Stimulated activated naive CD8-positive, alpha-beta T cell treated with anti-CD3 and anti-CD28 coated beads, Interleukin-15, amount 100 ng/mL, for 72 hours (primary cell): ENCODE measurements at regions not wholly inside any gene's neighbourhood (a gene's known extent, or its start where the extent isn't known, plus 50 kb on each side); places are given as distances from the start of the nearest gene placed in this dataset.

Experiments used
- ATAC-seq: fragments of 150-1000 bp; cut with Tn5 transposase; 2 replicates; pipeline ENCODE4 v1.10.0; 2021; ENCODE audit warnings: mild to moderate bottlenecking, moderate library complexity
- DNase-seq, 2 donors: peaks; one replicate each; pipeline ENCODE4 v3.0.0; 2021 to 2022
- H3K27ac Mint-ChIP-seq, 2 donors: one replicate each; pipeline ENCODE4 v1.8.0; 2022; ENCODE audit warnings: mild to moderate bottlenecking in 2 of 2, mixed read lengths in 2 of 2, moderate library complexity in 2 of 2
- H3K27me3 Mint-ChIP-seq: one replicate; pipeline ENCODE4 v1.8.0; 2022; ENCODE audit warnings: mixed read lengths
- H3K4me1 Mint-ChIP-seq: one replicate; pipeline ENCODE4 v1.8.0; 2022; ENCODE audit warnings: mild to moderate bottlenecking, mixed read lengths
- H3K4me3 Mint-ChIP-seq, 2 donors: one replicate each; pipeline ENCODE4 v1.8.0; 2022; ENCODE audit warnings: mild to moderate bottlenecking in 2 of 2, mixed read lengths in 2 of 2, moderate library complexity in 1 of 2
- H3K9me3 Mint-ChIP-seq, 2 donors: one replicate each; pipeline ENCODE4 v1.8.0; 2022; ENCODE audit warnings: mixed read lengths in 2 of 2

DNA sequence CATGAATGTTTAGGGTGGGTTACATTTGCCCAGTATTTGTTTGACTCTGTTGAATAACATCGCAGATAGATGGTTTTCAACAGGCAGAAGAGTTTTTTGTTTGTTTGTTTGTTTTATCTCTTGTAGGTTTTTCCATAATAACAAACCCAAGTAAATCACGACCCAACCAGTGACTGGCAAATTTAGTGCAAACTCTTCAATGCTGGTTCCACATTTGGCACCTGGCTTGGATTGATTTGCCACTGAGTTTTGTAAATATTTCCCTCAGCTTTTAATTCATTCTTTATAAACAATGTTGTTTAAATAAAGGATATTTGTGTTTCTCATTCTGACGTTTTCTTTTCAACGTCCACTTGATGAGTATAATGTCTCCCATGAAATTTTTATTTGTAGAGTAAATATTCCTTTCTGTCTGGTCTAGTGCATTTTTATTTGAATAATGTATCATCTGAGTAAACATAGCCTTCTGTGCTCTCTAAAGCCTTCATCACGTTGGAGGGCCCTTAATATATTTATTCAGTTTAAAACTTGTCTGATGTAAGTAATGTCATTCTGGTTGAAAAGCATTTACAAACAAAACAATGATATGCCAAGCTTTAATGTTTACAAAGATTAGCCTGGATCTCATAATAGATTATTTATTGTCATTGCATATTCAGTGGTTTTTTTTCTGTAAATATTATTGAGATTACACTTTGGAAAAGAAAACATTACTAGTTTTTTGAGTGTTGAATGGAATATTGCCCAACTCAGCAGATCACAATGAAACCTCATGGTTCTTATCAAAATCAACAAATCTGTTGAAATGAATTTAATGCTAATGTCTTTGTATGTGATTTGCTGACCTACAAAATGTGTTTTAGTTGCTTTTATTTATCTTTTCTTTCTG lies 90.4 kb upstream of the PEG3 start:
- ATAC-seq (no peak), DNase-seq (no peak)
- no peak overlapping the region for H3K27ac Mint-ChIP-seq
- H3K4me1 Mint-ChIP-seq: no peaks in the 10 kb centered on the region
- H3K9me3 Mint-ChIP-seq: peaks cover 24 to 33% of the 10 kb centered on the region in 2 donors
- no peak overlapping the region for H3K4me3 Mint-ChIP-seq
- H3K27me3 Mint-ChIP-seq: no peaks in the 10 kb centered on the region

- no peak overlapping the region for H3K4me3 Mint-ChIP-seq
- DNase-seq (no peak), ATAC-seq (no peak)
- H3K27me3 Mint-ChIP-seq: no peaks in the 10 kb centered on the region
- no peaks in the 10 kb centered on the region for H3K4me1 Mint-ChIP-seq
- peaks cover 18 to 37% of the 10 kb centered on the region in 2 donors for H3K9me3 Mint-ChIP-seq
- no peak overlapping the region for H3K27ac Mint-ChIP-seq
Measured at GRCh38 chr19:56933014-56933705, 92.6 kb upstream of the PEG3 start.

DNA sequence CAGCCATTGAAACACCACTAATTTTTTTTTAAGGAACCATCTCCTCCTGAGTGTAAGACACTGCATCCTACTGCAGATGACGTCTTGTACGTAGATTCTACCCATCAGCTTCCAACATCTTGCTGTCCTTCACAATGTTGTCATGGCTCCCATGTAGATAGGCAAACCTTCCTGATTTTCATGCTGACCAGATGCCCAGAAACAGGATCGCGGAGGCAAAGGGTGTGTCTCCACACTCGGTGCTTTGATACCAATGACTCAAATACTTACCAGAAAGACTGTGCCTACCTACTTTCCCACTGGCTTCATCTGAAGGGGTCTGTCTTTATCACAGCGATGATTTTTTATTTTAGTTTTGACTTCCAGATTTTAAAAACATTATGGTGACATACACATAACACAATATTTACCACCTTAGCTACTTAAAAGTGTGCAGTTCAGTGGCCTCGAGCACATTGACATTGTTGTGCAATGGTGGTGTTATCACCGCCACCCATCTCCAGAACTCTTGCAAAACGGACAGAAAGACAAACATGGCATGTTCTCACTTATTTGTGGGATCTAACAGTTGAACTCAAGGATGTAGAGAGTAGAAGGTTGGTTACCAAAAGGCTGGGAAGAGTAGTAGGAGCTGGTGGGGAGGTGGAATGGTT lies 94.0 kb upstream of the PEG3 start:
- ATAC-seq: no peak
- Mint-ChIP-seq H3K27ac (no peak overlapping the region), H3K4me1 (no peaks in the 10 kb centered on the region), H3K4me3 (no peak overlapping the region), H3K9me3 (peaks cover 25 to 39% of the 10 kb centered on the region in 2 donors), H3K27me3 (no peaks in the 10 kb centered on the region)
- no peak for DNase-seq

GRCh38 chr19:56939951-56940350 lies 99.4 kb upstream of the PEG3 start:
- Mint-ChIP-seq H3K27ac (no peak overlapping the region), H3K27me3 (no peaks in the 10 kb centered on the region), H3K9me3 (peaks cover 32 to 57% of the 10 kb centered on the region in 2 donors), H3K4me3 (no peak overlapping the region), H3K4me1 (no peaks in the 10 kb centered on the region)
- ATAC-seq (no peak), DNase-seq (no peak)

- H3K4me3 Mint-ChIP-seq: no peak overlapping the region
- H3K4me1 Mint-ChIP-seq: no peaks in the 10 kb centered on the region
- DNase-seq (no peak), ATAC-seq (peak; percentile 93)
- no peak overlapping the region for H3K27ac Mint-ChIP-seq
- no peaks in the 10 kb centered on the region for H3K27me3 Mint-ChIP-seq
- peaks cover 39 to 59% of the 10 kb centered on the region in 2 donors for H3K9me3 Mint-ChIP-seq
Measured at GRCh38 chr19:56942756-56943155, 102.2 kb upstream of the PEG3 start.

DNA sequence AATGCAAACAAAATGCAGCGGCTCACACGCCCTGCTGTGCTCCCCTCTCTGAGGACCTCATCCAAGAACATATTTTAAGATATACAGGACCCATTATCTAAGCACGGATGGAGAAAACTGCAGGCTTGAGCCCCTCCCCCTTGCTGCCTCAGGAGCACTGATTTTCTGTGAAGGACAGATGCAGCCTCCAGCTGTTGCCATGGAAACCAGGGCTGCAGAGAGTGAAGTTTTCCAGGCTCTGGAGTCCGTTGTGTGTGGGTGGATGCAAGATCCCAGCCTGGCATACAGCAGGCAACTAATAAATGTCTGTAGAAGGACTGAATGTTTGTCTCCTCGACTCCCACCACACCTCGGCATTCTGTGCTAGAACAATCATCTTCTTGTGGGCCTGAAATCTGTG lies 105.6 kb upstream of the PEG3 start:
- Mint-ChIP-seq H3K4me1 (no peaks in the 10 kb centered on the region), H3K9me3 (peaks cover 30 to 65% of the 10 kb centered on the region in 2 donors), H3K27ac (no peak overlapping the region), H3K27me3 (no peaks in the 10 kb centered on the region), H3K4me3 (no peak overlapping the region)
- DNase-seq (no peak), ATAC-seq (no peak)

- H3K9me3 Mint-ChIP-seq: peaks cover 30 to 65% of the 10 kb centered on the region in 2 donors
- H3K27ac Mint-ChIP-seq: no peak overlapping the region
- no peak overlapping the region for H3K4me3 Mint-ChIP-seq
- no peak for DNase-seq
- H3K4me1 Mint-ChIP-seq: no peaks in the 10 kb centered on the region
- ATAC-seq: no peak
- H3K27me3 Mint-ChIP-seq: no peaks in the 10 kb centered on the region
Measured at GRCh38 chr19:56947206-56947605, 106.7 kb upstream of the PEG3 start.

DNA sequence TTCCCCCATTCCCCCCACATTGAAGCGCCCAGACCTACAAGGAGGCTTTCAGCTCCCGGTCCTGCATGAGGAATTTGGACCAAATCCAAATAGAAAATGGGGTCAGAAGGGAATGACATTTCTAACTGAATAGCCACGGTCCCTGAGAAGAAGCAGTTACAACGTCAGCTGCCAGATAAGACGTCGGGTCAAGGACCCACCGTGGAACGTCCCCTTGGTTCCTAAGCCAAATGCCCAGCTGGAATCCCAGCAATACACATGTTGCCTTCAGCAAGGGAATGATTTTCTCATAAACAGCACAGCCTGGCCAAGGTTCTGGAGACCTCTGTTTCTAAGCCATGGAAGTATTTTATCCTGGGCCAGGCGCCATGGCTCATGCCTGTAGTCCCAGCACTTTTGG lies 109.1 kb upstream of the PEG3 start:
- Mint-ChIP-seq H3K27ac (no peak overlapping the region), H3K4me1 (no peaks in the 10 kb centered on the region), H3K9me3 (peaks cover 36 to 70% of the 10 kb centered on the region in 2 donors), H3K4me3 (no peak overlapping the region), H3K27me3 (no peaks in the 10 kb centered on the region)
- ATAC-seq (no peak), DNase-seq (no peak)

- no peak for DNase-seq
- Mint-ChIP-seq H3K4me3 (no peak overlapping the region), H3K27me3 (no peaks in the 10 kb centered on the region), H3K27ac (no peak overlapping the region), H3K9me3 (peaks cover 36 to 76% of the 10 kb centered on the region in 2 donors), H3K4me1 (no peaks in the 10 kb centered on the region)
- no peak for ATAC-seq
Measured at GRCh38 chr19:56951672-56952071, 111.1 kb upstream of the PEG3 start.

DNA sequence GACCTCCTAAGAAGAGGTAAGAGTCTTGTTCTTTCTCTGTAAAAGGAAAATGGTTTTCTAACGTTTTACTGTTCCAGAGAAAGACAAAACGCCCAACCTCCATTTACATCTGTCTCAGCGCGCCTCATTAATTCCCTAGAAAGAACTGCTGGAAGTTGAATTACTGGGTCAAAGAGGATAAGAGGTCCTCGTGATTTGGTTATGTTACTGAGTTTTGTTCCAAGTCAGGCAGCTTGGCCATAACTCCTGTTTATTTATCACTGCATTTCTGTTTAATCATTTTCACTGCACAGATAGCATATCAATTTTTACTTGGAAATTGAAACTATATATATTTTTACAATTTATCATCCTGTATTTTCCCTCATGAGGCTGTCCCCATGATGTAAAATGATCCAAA lies 112.9 kb upstream of the PEG3 start:
- Mint-ChIP-seq H3K27ac (no peak overlapping the region), H3K4me3 (no peak overlapping the region), H3K9me3 (peaks cover 46 to 79% of the 10 kb centered on the region in 2 donors), H3K27me3 (no peaks in the 10 kb centered on the region), H3K4me1 (no peaks in the 10 kb centered on the region)
- DNase-seq: no peak
- ATAC-seq: no peak

DNA sequence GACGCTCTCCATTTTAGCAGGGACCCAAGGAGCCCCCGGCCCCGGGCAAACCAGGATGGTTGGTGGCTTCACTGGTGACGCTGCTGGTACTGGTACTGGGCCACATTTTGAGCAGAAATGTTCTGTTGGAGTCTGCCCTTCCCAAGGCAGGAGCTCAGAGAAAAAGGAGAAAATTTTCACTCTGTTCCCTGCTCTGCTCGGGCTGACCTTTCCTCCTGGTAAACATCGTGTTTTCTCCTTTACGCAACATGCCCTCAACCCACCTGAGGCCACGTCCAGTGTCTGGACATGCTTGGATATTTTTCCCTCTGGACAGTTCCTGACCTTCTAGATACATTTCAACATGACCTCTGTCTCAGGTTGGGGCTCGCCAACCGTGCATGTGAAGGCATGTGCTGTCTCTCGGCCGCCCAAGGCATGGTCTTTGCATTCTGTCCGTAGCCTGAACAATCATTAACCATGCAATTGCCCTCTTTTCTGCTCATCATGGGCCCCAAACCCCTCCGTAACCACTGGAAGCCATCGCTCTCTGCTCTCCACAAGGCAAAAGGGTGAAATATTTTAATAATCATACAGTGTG lies 115.2 kb upstream of the PEG3 start:
- ATAC-seq (no peak), DNase-seq (no peak)
- Mint-ChIP-seq H3K9me3 (peaks cover 47 to 67% of the 10 kb centered on the region in 2 donors), H3K27me3 (no peaks in the 10 kb centered on the region), H3K4me3 (no peak overlapping the region), H3K27ac (no peak overlapping the region), H3K4me1 (no peaks in the 10 kb centered on the region)

DNA sequence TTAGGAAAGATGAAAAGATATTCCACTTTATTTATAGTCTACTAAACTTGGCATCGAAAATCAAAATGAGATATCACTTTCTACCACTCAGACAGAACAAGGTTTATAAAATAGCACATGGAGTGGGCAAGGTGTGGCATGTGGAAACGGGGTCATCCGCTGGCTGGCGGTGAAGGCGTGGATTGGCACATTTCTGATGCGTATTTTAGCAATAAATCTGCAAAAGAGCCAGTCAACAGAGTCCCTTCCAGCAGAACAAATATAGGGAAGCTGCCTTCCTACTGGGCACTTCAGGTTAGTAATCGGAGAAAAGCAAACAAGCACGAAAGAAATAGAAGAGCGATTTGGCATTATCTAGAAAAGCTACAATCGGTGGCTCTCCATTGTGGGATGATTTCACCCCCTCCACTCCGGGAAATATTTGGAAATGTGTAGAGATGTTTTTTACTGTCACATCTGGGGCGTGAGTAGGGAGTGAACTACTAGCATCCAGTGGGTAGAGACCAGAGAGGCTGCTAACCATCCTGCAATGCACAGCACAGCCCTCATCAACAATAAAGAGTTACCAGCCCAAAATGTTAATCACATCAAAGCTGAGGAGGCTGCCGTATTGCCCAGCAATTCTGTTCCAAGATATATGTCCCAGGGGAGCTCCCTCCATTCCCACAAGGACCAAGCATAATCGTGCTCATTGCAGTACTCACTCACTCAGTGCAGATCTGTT lies 116.1 kb upstream of the PEG3 start:
- no peak for DNase-seq
- no peak overlapping the region for H3K4me3 Mint-ChIP-seq
- ATAC-seq: no peak
- H3K27ac Mint-ChIP-seq: no peak overlapping the region
- no peaks in the 10 kb centered on the region for H3K4me1 Mint-ChIP-seq
- H3K9me3 Mint-ChIP-seq: peaks cover 41 to 62% of the 10 kb centered on the region in 2 donors
- no peaks in the 10 kb centered on the region for H3K27me3 Mint-ChIP-seq

- H3K4me3 Mint-ChIP-seq: no peak overlapping the region
- H3K27ac Mint-ChIP-seq: no peak overlapping the region
- peaks cover 33 to 69% of the 10 kb centered on the region in 2 donors for H3K9me3 Mint-ChIP-seq
Measured at GRCh38 chr19:56959205-56959604, 118.7 kb upstream of the PEG3 start.

DNA sequence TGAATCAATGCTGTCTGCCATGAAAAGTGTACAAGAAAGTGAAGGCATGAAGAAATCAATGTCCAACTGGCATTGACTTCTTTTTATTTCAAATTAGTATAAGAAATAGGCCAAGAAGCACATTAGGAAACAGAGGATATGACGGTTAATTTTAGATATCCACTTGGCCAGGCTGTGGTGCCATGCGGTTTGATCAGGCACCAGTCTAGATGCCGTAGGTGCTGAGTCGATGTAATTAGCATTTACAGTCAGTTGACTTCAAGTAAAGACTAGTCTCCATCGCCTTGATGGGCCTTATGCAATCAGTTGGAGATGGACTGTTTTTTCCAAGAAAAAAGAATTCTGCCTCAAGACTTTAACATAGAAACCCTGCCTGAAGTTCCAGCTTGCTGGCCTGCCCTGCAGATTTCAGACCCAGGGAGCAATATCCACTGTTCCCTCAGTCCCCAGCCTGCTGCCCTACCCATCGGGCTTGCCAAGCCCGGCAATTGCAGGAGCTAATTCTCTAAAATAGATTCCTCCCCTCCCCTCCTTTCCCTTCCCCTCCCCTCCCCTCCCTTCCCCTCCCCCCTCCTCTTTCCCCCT lies 120.5 kb upstream of the PEG3 start:
- no peaks in the 10 kb centered on the region for H3K4me1 Mint-ChIP-seq
- no peaks in the 10 kb centered on the region for H3K27me3 Mint-ChIP-seq
- H3K27ac Mint-ChIP-seq: peak overlapping the region in 1 of 2 donors; percentile 49
- no peak overlapping the region for H3K4me3 Mint-ChIP-seq
- peaks cover 29 to 61% of the 10 kb centered on the region in 2 donors for H3K9me3 Mint-ChIP-seq
- DNase-seq (no peak), ATAC-seq (no peak)

More at GRCh38 chr19:56959205-56959604, 118.7 kb upstream of the PEG3 start:
- Mint-ChIP-seq H3K4me1 (no peaks in the 10 kb centered on the region), H3K27me3 (no peaks in the 10 kb centered on the region)
- ATAC-seq (no peak), DNase-seq (no peak)
